ENCODE measurements at regions not wholly inside any gene's neighbourhood (a gene's known extent, or its start where the extent isn't known, plus 50 kb on each side); places are given as distances from the start of the nearest gene placed in this dataset.

- Histone ChIP-seq H3K27ac (ENCODE audit: low read depth in 1 of 2, low read length in 2 of 2) (no peak overlapping the region), H3K36me3 (ENCODE audit: control insufficient read depth in 4 of 4, insufficient read depth in 3 of 4, low read depth in 1 of 4, low read length in 3 of 4) (no peaks in the 10 kb centered on the region), H3K27me3 (ENCODE audit: control insufficient read depth in 4 of 4, insufficient read depth in 4 of 4, low read length in 3 of 4) (no peaks in the 10 kb centered on the region), H3K9me3 (ENCODE audit: control insufficient read depth in 4 of 4, low read length in 3 of 4) (no peaks in the 10 kb centered on the region), H3K9ac (ENCODE audit: low read depth in 1 of 2, low read length in 2 of 2) (no peak overlapping the region), H3K4me3 (ENCODE audit: low read depth in 1 of 3, low read length in 3 of 3) (no peak overlapping the region), H3K4me1 (ENCODE audit: control insufficient read depth in 4 of 4, insufficient read depth in 4 of 4, low read length in 3 of 4) (peaks cover 0 to 8% (median 4%) of the 10 kb centered on the region in 4 donors)
- no peak for DNase-seq (ENCODE audit: low spot score)
- TF ChIP-seq SP1 (IDR thresholded peaks at IDR 0.05), result no peak
- TF ChIP-seq, protein P1, sequence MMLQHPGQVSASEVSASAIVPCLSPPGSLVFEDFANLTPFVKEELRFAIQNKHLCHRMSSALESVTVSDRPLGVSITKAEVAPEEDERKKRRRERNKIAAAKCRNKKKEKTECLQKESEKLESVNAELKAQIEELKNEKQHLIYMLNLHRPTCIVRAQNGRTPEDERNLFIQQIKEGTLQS (IDR thresholded peaks at IDR 0.05), result no peak
- no peak for TF ChIP-seq EGR1 (IDR thresholded peaks at IDR 0.05; ENCODE audit: low read depth in 2 of 2)
- TF ChIP-seq NR2F2 (IDR thresholded peaks at IDR 0.05), result no peak
- TF ChIP-seq RXRA (IDR thresholded peaks at IDR 0.05), result no peak
- TF ChIP-seq, protein P2, sequence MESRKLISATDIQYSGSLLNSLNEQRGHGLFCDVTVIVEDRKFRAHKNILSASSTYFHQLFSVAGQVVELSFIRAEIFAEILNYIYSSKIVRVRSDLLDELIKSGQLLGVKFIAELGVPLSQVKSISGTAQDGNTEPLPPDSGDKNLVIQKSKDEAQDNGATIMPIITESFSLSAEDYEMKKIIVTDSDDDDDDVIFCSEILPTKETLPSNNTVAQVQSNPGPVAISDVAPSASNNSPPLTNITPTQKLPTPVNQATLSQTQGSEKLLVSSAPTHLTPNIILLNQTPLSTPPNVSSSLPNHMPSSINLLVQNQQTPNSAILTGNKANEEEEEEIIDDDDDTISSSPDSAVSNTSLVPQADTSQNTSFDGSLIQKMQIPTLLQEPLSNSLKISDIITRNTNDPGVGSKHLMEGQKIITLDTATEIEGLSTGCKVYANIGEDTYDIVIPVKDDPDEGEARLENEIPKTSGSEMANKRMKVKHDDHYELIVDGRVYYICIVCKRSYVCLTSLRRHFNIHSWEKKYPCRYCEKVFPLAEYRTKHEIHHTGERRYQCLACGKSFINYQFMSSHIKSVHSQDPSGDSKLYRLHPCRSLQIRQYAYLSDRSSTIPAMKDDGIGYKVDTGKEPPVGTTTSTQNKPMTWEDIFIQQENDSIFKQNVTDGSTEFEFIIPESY (IDR thresholded peaks at IDR 0.05), result no peak
- no peak for TF ChIP-seq FOXA2 (IDR thresholded peaks at IDR 0.05)
- no peak for TF ChIP-seq RAD21 (IDR thresholded peaks at IDR 0.05)
- TF ChIP-seq TAF1 (conservative IDR thresholded peaks at IDR 0.05), result no peak
- no peak for TF ChIP-seq HNF4G (IDR thresholded peaks at IDR 0.05)
- TF ChIP-seq, protein P3, sequence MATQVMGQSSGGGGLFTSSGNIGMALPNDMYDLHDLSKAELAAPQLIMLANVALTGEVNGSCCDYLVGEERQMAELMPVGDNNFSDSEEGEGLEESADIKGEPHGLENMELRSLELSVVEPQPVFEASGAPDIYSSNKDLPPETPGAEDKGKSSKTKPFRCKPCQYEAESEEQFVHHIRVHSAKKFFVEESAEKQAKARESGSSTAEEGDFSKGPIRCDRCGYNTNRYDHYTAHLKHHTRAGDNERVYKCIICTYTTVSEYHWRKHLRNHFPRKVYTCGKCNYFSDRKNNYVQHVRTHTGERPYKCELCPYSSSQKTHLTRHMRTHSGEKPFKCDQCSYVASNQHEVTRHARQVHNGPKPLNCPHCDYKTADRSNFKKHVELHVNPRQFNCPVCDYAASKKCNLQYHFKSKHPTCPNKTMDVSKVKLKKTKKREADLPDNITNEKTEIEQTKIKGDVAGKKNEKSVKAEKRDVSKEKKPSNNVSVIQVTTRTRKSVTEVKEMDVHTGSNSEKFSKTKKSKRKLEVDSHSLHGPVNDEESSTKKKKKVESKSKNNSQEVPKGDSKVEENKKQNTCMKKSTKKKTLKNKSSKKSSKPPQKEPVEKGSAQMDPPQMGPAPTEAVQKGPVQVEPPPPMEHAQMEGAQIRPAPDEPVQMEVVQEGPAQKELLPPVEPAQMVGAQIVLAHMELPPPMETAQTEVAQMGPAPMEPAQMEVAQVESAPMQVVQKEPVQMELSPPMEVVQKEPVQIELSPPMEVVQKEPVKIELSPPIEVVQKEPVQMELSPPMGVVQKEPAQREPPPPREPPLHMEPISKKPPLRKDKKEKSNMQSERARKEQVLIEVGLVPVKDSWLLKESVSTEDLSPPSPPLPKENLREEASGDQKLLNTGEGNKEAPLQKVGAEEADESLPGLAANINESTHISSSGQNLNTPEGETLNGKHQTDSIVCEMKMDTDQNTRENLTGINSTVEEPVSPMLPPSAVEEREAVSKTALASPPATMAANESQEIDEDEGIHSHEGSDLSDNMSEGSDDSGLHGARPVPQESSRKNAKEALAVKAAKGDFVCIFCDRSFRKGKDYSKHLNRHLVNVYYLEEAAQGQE (IDR thresholded peaks at IDR 0.05), result no peak
- no peak for TF ChIP-seq HNF4A (conservative IDR thresholded peaks at IDR 0.05)
- no peak for TF ChIP-seq JUND (IDR thresholded peaks at IDR 0.05)
- TF ChIP-seq CTCF (IDR thresholded peaks at IDR 0.05; ENCODE audit: low read depth, low read length, missing input control), result no peak
- no peak for TF ChIP-seq FOXA1 (IDR thresholded peaks at IDR 0.05)
- WGBS, result 94% methylated on average over 2 of the region's 2 CpGs
Observed at GRCh38 chr4:137956256-137956655, 285.9 kb downstream of the SLC7A11 start.

- H3K9me3 ChIP-seq (ENCODE audit: control insufficient read depth in 4 of 4, low read length in 3 of 4), result no peaks in the 10 kb centered on the region
- H3K27ac ChIP-seq (ENCODE audit: low read depth in 1 of 2, low read length in 2 of 2), result no peak overlapping the region
- WGBS, result 29% methylated on average over 1 of the region's 1 CpG
- H3K4me3 ChIP-seq (ENCODE audit: low read depth in 1 of 3, low read length in 3 of 3), result no peak overlapping the region
- DNase-seq (ENCODE audit: low spot score), result no peak
- no peaks in the 10 kb centered on the region for H3K36me3 ChIP-seq (ENCODE audit: control insufficient read depth in 4 of 4, insufficient read depth in 3 of 4, low read depth in 1 of 4, low read length in 3 of 4)
- H3K9ac ChIP-seq (ENCODE audit: low read depth in 1 of 2, low read length in 2 of 2), result no peak overlapping the region
- TF ChIP-seq HNF4A (conservative IDR thresholded peaks at IDR 0.05), result no peak
- no peak for TF ChIP-seq TAF1 (conservative IDR thresholded peaks at IDR 0.05)
- no peaks in the 10 kb centered on the region for H3K27me3 ChIP-seq (ENCODE audit: control insufficient read depth in 4 of 4, insufficient read depth in 4 of 4, low read length in 3 of 4)
- peaks cover 0 to 8% (median 4%) of the 10 kb centered on the region in 4 donors for H3K4me1 ChIP-seq (ENCODE audit: control insufficient read depth in 4 of 4, insufficient read depth in 4 of 4, low read length in 3 of 4)
Observed at GRCh38 chr4:137955595-137955994, 286.6 kb downstream of the SLC7A11 start.

Measured in liver (tissue), 8 donors.